ENCODE measurements at regions not wholly inside any gene's neighbourhood (a gene's known extent, or its start where the extent isn't known, plus 50 kb on each side); places are given as distances from the start of the nearest gene placed in this dataset.

DNA sequence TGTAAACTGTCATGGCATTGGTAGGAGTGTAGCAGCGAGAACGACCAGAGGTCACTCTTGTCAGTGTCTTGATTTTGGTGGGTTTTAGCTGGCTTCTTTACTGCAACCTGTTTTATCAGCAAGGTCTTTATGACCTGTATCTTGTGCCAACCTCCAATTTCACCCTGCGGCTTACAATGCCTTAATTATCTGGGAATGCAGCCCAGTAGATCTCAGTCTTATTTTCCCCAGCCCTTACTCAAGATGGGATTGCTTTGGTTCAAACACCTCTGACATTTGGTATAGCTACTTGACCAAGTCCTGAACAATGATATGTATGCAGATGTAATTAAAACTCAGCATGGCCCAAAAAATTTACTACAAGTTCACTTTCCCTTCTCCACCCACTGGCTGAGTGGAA lies 388.4 kb downstream of the RSL24D1 start:
- no peak for DNase-seq (ENCODE audit: low spot score)
- Histone ChIP-seq H3K4me3 (ENCODE audit: severe bottlenecking) (no peak overlapping the region), H3K27ac (ENCODE audit: poor library complexity, severe bottlenecking) (no peak overlapping the region), H3K36me3 (ENCODE audit: low read depth) (no peaks in the 10 kb centered on the region), H3K9me3 (ENCODE audit: severe bottlenecking) (peaks cover 3% of the 10 kb centered on the region), H3K4me1 (ENCODE audit: insufficient read depth, poor library complexity, severe bottlenecking) (no peaks in the 10 kb centered on the region), H3K27me3 (ENCODE audit: insufficient read depth, poor library complexity, severe bottlenecking) (no peaks in the 10 kb centered on the region)
- no peak for ATAC-seq (ENCODE audit: low read depth)
- TF ChIP-seq, protein P1, sequence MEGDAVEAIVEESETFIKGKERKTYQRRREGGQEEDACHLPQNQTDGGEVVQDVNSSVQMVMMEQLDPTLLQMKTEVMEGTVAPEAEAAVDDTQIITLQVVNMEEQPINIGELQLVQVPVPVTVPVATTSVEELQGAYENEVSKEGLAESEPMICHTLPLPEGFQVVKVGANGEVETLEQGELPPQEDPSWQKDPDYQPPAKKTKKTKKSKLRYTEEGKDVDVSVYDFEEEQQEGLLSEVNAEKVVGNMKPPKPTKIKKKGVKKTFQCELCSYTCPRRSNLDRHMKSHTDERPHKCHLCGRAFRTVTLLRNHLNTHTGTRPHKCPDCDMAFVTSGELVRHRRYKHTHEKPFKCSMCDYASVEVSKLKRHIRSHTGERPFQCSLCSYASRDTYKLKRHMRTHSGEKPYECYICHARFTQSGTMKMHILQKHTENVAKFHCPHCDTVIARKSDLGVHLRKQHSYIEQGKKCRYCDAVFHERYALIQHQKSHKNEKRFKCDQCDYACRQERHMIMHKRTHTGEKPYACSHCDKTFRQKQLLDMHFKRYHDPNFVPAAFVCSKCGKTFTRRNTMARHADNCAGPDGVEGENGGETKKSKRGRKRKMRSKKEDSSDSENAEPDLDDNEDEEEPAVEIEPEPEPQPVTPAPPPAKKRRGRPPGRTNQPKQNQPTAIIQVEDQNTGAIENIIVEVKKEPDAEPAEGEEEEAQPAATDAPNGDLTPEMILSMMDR (IDR thresholded peaks at IDR 0.05; ENCODE audit: poor library complexity, severe bottlenecking): no peak

DNA sequence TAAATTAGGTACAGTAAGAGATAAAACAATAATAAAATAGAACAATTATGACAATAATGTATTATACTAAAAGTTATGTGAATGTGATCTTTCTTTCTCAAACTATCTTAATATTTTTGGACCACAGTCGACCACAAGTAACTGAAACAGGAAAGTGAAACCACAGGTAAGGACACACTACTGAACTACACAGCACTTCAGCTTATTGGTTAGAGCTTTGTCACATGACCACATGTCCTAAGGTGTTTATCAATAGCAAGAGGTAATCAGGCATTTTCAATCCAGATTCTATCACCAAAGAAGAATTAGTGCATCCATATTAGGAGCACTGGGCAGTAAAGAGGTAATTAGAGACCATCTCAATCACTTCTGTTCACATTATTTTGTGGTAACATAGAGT lies 392.8 kb downstream of the RSL24D1 start:
- H3K9me3 ChIP-seq (ENCODE audit: severe bottlenecking): no peaks in the 10 kb centered on the region
- DNase-seq (ENCODE audit: low spot score) (no peak), ATAC-seq (ENCODE audit: low read depth) (no peak)
- no peak overlapping the region for H3K27ac ChIP-seq (ENCODE audit: poor library complexity, severe bottlenecking)
- H3K36me3 ChIP-seq (ENCODE audit: low read depth): no peaks in the 10 kb centered on the region
- no peak overlapping the region for H3K4me3 ChIP-seq (ENCODE audit: severe bottlenecking)
- TF ChIP-seq, protein P1 (IDR thresholded peaks at IDR 0.05; ENCODE audit: poor library complexity, severe bottlenecking): no peak
- H3K4me1 ChIP-seq (ENCODE audit: insufficient read depth, poor library complexity, severe bottlenecking): no peaks in the 10 kb centered on the region
- H3K27me3 ChIP-seq (ENCODE audit: insufficient read depth, poor library complexity, severe bottlenecking): no peaks in the 10 kb centered on the region

DNA sequence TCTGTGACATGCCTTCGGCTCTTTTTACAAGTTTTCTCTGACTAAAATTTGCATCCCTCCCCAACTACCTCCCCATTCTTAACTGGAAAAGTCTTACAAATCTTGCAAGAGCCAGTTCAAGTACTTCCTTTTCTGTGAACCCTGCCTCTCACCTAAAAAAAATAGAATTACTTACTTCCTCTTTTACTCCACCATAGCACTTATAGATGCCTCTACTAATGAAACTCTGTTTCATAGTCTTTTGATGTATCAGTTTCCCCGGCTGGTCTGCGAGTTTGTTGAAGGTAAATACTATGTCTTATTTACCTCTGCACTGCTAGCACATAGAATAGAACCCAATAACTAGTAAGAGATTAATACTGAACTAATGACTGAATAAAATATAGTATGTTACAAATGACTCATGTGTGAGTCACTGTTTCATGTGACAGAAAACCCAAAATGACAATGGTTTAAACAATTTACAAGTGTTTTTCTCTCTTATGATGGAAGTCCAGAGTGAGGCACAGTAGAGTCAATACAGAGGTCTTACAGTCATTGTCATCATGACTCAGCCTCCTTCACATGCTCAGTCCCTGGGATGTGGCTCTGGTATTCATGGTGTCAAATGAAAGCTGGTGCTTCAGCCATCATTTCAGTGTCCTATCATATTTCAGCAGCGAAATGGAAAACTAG lies 393.5 kb downstream of the RSL24D1 start:
- no peak for DNase-seq (ENCODE audit: low spot score)
- 0 out of 3 replicates have a peak, but pooled peaks have one; percentile 48 for ATAC-seq (ENCODE audit: low read depth)
- TF ChIP-seq, protein P1 (IDR thresholded peaks at IDR 0.05; ENCODE audit: poor library complexity, severe bottlenecking): no peak
- Histone ChIP-seq H3K27ac (ENCODE audit: poor library complexity, severe bottlenecking) (no peak overlapping the region), H3K9me3 (ENCODE audit: severe bottlenecking) (no peaks in the 10 kb centered on the region), H3K4me3 (ENCODE audit: severe bottlenecking) (no peak overlapping the region), H3K36me3 (ENCODE audit: low read depth) (no peaks in the 10 kb centered on the region), H3K27me3 (ENCODE audit: insufficient read depth, poor library complexity, severe bottlenecking) (no peaks in the 10 kb centered on the region), H3K4me1 (ENCODE audit: insufficient read depth, poor library complexity, severe bottlenecking) (no peaks in the 10 kb centered on the region)

DNA sequence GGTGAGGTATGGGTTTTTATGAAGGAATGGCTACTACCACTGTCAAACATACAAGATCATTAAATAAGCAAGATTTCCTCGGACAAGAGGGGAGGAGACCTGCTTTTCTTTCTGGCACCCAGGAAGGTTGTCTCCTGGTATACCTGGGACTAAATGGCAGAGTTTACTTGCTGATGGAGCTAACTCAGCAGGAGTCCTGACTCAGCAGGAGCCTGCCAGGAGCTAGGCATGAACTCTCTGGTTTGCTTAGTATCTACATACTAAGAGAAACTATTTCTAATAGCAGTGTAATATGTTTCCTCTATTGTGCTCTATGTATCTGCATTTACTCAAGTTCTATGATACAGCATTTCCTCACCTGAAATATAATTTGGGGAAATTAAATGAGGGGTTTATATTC lies 404.2 kb downstream of the RSL24D1 start:
- no peak for ATAC-seq (ENCODE audit: low read depth)
- no peaks in the 10 kb centered on the region for H3K9me3 ChIP-seq (ENCODE audit: severe bottlenecking)
- H3K4me3 ChIP-seq (ENCODE audit: severe bottlenecking): no peak overlapping the region
- no peak for DNase-seq (ENCODE audit: low spot score)
- no peak overlapping the region for H3K27ac ChIP-seq (ENCODE audit: poor library complexity, severe bottlenecking)
- H3K27me3 ChIP-seq (ENCODE audit: insufficient read depth, poor library complexity, severe bottlenecking): peaks cover 7% of the 10 kb centered on the region
- no peaks in the 10 kb centered on the region for H3K4me1 ChIP-seq (ENCODE audit: insufficient read depth, poor library complexity, severe bottlenecking)
- H3K36me3 ChIP-seq (ENCODE audit: low read depth): no peaks in the 10 kb centered on the region
- TF ChIP-seq, protein P1 (IDR thresholded peaks at IDR 0.05; ENCODE audit: poor library complexity, severe bottlenecking): no peak

DNA sequence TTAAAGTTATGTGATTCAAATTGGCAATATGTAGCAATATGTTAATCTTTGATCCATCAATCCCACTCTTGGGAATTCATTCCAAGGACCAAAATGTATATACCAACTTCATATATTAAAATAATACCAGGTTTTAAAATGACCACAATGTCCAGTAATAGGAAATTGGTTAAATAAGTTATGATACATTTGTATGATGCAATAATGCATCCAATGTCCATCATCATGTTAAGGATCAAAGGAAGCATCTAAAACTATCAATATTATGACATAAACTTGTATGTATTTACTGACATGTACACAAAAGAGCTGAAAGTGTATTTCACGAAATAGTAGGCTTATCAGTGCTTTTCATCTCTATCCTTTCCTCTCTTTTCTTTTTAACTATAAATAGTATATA lies 406.0 kb downstream of the RSL24D1 start:
- Histone ChIP-seq H3K27ac (ENCODE audit: poor library complexity, severe bottlenecking) (no peak overlapping the region), H3K4me3 (ENCODE audit: severe bottlenecking) (no peak overlapping the region), H3K27me3 (ENCODE audit: insufficient read depth, poor library complexity, severe bottlenecking) (peaks cover 7% of the 10 kb centered on the region), H3K9me3 (ENCODE audit: severe bottlenecking) (no peaks in the 10 kb centered on the region), H3K4me1 (ENCODE audit: insufficient read depth, poor library complexity, severe bottlenecking) (no peaks in the 10 kb centered on the region), H3K36me3 (ENCODE audit: low read depth) (no peaks in the 10 kb centered on the region)
- TF ChIP-seq, protein P1 (IDR thresholded peaks at IDR 0.05; ENCODE audit: poor library complexity, severe bottlenecking): no peak
- DNase-seq (ENCODE audit: low spot score): no peak
- no peak for ATAC-seq (ENCODE audit: low read depth)

All from RWPE2 (cell line).